Lower lobe of right lung (tissue), 2 donors: ENCODE measurements at regions not wholly inside any gene's neighbourhood (a gene's known extent, or its start where the extent isn't known, plus 50 kb on each side); places are given as distances from the start of the nearest gene placed in this dataset.
A peak's percentile ranks its signal among the peaks of the same experiment; 100 is the strongest.

ENCODE experiments used
- ATAC-seq, 2 donors: fragments of 200-7000 bp; cut with Tn5 transposase; one replicate each; pipeline ENCODE4 v1.9.1; 2020 to 2022; ENCODE audit warnings: mild to moderate bottlenecking in 2 of 2, moderate library complexity in 2 of 2
- DNase-seq: peaks from one replicate; pipeline ENCODE4 v3.0.0-alpha.2; 2020
- H3K27ac ChIP-seq: fragments of 200-600 bp; one replicate; pipeline ENCODE4 v1.8.0; 2022
- H3K27me3 ChIP-seq: fragments of 200-600 bp; one replicate; pipeline ENCODE4 v1.8.0; 2022; ENCODE audit warnings: low read depth
- H3K36me3 ChIP-seq: fragments of 200-600 bp; one replicate; pipeline ENCODE4 v1.8.0; 2022; ENCODE audit warnings: mild to moderate bottlenecking
- H3K4me1 ChIP-seq: fragments of 200-600 bp; one replicate; pipeline ENCODE4 v1.8.0; 2022
- H3K4me3 ChIP-seq: fragments of 200-600 bp; one replicate; pipeline ENCODE4 v1.8.0; 2022; ENCODE audit warnings: mild to moderate bottlenecking
- H3K9me3 ChIP-seq: fragments of 200-600 bp; one replicate; pipeline ENCODE4 v1.8.0; 2022
- intact Hi-C: fragments of 100-400 bp; cut with DNase I; formaldehyde crosslinking; loops from one replicate; pipeline ENCODE4 v1.11.0; 2022
- TF ChIP-seq, protein P1 (sequence below): fragments of 200-600 bp; IDR thresholded peaks from one replicate; pipeline ENCODE4 v1.8.0; 2022; ENCODE audit warnings: antibody characterized with exemption, mild to moderate bottlenecking
- donor health status: DM: no; HTN: yes; CAD: no; lungs with severe emphysema.

DNA sequence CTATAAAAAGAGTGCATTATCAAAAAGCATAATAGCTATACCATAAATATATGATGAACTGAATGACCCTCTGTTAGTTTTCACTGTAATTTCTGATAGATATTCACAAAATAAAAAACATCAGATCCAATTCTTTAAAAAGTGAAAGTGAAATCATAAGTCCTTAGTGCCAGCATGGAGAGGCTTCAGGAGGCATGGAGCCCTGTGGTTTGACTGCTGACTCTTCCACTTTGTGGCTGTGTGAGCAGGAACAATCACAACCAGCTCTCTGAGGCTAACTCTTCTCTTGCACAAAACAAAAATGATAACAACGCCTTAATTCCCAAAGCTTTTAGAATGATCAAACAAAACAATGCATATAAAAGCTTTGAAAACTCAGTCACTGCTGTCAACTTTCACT, 1143.9 kb downstream of the PDHA2 start:
- H3K27me3 ChIP-seq, result no peaks in the 10 kb centered on the region
- H3K36me3 ChIP-seq, result no peaks in the 10 kb centered on the region
- intact Hi-C loops, result no loop called here
- TF ChIP-seq, protein P1, sequence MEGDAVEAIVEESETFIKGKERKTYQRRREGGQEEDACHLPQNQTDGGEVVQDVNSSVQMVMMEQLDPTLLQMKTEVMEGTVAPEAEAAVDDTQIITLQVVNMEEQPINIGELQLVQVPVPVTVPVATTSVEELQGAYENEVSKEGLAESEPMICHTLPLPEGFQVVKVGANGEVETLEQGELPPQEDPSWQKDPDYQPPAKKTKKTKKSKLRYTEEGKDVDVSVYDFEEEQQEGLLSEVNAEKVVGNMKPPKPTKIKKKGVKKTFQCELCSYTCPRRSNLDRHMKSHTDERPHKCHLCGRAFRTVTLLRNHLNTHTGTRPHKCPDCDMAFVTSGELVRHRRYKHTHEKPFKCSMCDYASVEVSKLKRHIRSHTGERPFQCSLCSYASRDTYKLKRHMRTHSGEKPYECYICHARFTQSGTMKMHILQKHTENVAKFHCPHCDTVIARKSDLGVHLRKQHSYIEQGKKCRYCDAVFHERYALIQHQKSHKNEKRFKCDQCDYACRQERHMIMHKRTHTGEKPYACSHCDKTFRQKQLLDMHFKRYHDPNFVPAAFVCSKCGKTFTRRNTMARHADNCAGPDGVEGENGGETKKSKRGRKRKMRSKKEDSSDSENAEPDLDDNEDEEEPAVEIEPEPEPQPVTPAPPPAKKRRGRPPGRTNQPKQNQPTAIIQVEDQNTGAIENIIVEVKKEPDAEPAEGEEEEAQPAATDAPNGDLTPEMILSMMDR, result no peak
- DNase-seq (no peak), ATAC-seq (peak in 1 of 2 donors; percentile 47)
- H3K9me3 ChIP-seq, result no peaks in the 10 kb centered on the region
- H3K27ac ChIP-seq, result no peak overlapping the region
- H3K4me1 ChIP-seq, result no peaks in the 10 kb centered on the region
- no peak overlapping the region for H3K4me3 ChIP-seq

DNA sequence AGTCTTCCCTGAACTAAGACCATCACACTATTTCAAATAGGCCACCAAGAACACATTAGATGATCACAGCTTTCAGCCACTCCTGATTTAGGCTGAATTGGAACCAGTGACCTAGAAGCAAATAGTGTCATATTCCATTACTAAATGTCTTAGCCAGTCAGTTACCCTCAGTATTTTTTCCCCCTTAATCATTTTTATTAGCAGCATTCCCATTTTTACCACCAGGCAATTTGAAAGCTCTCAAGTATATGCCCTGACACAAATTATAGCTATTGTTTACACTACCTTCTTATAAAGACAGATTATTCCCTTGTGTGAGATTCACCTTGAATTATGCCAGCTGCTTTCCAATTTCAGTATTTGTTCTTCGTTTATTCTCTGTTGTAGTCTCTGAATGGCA, 1146.9 kb downstream of the PDHA2 start:
- ATAC-seq (no peak), DNase-seq (no peak)
- Histone ChIP-seq H3K36me3 (no peaks in the 10 kb centered on the region), H3K9me3 (no peaks in the 10 kb centered on the region), H3K27ac (no peak overlapping the region), H3K4me3 (no peak overlapping the region), H3K4me1 (no peaks in the 10 kb centered on the region), H3K27me3 (no peaks in the 10 kb centered on the region)
- TF ChIP-seq, protein P1, result no peak
- intact Hi-C loops, result no loop called here

DNA sequence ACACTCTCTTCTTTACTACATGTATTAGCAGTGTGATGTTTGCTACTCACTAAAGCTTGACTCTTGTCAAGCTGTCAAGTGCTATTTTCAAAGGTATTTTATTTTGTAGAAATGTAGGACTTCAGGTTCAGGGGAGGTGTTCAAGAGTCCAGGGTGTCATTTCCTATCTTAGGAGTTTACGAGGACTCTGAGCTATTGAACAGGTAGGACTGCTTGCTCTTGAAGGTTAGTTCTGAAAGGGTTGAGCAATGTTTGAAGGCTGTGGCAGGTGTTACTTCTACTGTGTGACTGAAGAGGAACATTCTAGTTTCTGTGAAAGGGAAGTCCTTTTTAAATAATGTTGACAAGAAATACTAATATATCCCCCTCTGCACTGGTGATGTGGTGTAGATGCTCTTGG, 1151.2 kb downstream of the PDHA2 start:
- Histone ChIP-seq H3K27me3 (no peaks in the 10 kb centered on the region), H3K36me3 (no peaks in the 10 kb centered on the region), H3K9me3 (no peaks in the 10 kb centered on the region), H3K4me3 (no peak overlapping the region), H3K4me1 (no peaks in the 10 kb centered on the region), H3K27ac (no peak overlapping the region)
- ATAC-seq, result peak in 1 of 2 donors; percentile 37
- DNase-seq, result no peak
- intact Hi-C loops, result no loop called here
- TF ChIP-seq, protein P1, result no peak

DNA sequence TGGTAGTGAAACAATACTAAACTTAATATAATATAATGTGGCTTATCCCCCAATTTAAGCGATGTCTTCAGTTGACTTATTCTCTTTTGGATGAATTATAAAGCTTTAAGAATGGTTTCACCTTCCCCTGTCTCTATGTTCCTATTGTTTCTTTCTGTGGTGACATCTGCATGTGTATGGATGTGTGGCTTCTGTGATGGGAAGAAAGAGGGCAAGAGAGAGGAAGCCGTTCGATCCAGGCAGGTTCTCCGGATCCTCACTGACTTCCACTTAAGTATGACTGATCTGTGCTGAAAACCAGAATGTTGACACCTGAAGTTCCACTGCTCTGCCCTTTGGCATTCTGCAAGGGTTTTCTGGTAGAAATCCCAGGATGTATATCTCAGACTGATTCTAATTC, 1150.8 kb downstream of the STPG2 start:
- no peak for ATAC-seq
- H3K9me3 ChIP-seq, result no peaks in the 10 kb centered on the region
- no peak for DNase-seq
- intact Hi-C loops, result no loop called here
- no peak overlapping the region for H3K4me3 ChIP-seq
- H3K36me3 ChIP-seq, result no peaks in the 10 kb centered on the region
- no peaks in the 10 kb centered on the region for H3K27me3 ChIP-seq
- H3K27ac ChIP-seq, result no peak overlapping the region
- TF ChIP-seq, protein P1, result no peak
- no peaks in the 10 kb centered on the region for H3K4me1 ChIP-seq

DNA sequence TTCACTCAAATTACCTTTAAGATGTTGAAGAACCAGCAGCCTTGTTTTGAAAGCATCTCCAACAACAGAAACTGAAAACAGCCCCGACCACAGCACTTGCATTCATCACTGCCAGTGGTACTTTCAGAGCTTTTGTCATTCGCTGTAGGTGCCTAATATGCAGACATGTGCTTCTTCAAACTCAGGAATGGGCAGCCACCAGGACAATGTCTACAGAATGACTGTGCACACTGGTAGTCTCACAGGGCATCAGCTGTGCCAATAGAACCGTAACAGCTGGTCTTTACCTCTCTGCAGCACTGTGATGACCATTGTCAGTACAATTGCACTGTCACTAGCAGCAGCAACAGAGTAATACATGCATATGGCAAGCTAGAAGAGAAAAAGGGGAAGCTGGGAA, 1149.7 kb downstream of the STPG2 start:
- Histone ChIP-seq H3K36me3 (no peaks in the 10 kb centered on the region), H3K4me1 (no peaks in the 10 kb centered on the region), H3K27me3 (no peaks in the 10 kb centered on the region), H3K27ac (no peak overlapping the region), H3K9me3 (no peaks in the 10 kb centered on the region), H3K4me3 (no peak overlapping the region)
- TF ChIP-seq, protein P1, result no peak
- ATAC-seq, result no peak
- no peak for DNase-seq
- intact Hi-C loops, result no loop called here

DNA sequence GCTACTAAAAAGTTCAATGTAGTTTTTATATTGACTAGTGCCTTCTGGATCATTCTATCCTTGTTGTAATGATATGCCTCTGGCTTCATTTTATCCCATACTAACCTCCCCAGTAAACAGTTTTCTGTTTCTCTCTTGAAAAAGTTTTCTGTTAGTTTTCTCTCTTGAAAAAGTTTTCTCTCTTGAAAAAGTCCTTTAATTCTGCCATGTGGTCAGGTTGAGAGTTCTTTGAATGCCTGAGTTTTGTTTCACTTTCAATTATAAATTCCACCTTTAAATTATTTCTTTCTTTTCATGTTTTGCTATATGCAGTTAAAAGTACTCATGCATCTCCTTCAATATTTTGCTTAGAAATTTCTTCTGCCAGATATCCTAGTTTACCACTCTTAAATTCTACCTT, 1139.6 kb downstream of the STPG2 start:
- H3K9me3 ChIP-seq, result no peaks in the 10 kb centered on the region
- H3K4me1 ChIP-seq, result no peaks in the 10 kb centered on the region
- ATAC-seq (no peak), DNase-seq (no peak)
- intact Hi-C loops, result no loop called here
- H3K36me3 ChIP-seq, result no peaks in the 10 kb centered on the region
- no peak overlapping the region for H3K27ac ChIP-seq
- H3K27me3 ChIP-seq, result no peaks in the 10 kb centered on the region
- no peak overlapping the region for H3K4me3 ChIP-seq
- TF ChIP-seq, protein P1, result no peak
